ENCODE measurements at regions not wholly inside any gene's neighbourhood (a gene's known extent, or its start where the extent isn't known, plus 50 kb on each side); places are given as distances from the start of the nearest gene placed in this dataset.

- TF ChIP-seq MAX (CRISPR knock-in tag; IDR thresholded peaks at IDR 0.05), result no peak
- TF ChIP-seq ZNF425 (CRISPR knock-in tag; conservative IDR thresholded peaks at IDR 0.05), result no peak
- TF ChIP-seq SP1 (CRISPR knock-in tag; conservative IDR thresholded peaks at IDR 0.05), result no peak
- TF ChIP-seq CTCF (IDR thresholded peaks at IDR 0.05), result no peak
- TF ChIP-seq ZNF138 (CRISPR knock-in tag; conservative IDR thresholded peaks at IDR 0.05), result no peak
- TF ChIP-seq ATF3 (CRISPR knock-in tag; conservative IDR thresholded peaks at IDR 0.05), result no peak
- no peak for TF ChIP-seq TP53 (CRISPR knock-in tag; IDR thresholded peaks at IDR 0.05)
- no peak for TF ChIP-seq NR2C2 (CRISPR knock-in tag; IDR thresholded peaks at IDR 0.05)
- TF ChIP-seq ESRRA (CRISPR knock-in tag; IDR thresholded peaks at IDR 0.05; ENCODE audit: borderline replicate concordance), result no peak
Observed at GRCh38 chr2:185952100-185952499, 213.5 kb downstream of the FSIP2 start.

Data from WTC11 (cell line).